ENCODE measurements at regions not wholly inside any gene's neighbourhood (a gene's known extent, or its start where the extent isn't known, plus 50 kb on each side); places are given as distances from the start of the nearest gene placed in this dataset.

GRCh38 chr13:106821979-106822378 lies 254.0 kb upstream of the ARGLU1 start:
- H3K9me1 ChIP-seq (replicated peaks; ENCODE audit: control insufficient read depth, extremely low read depth, insufficient read depth, low read length), result no peaks in the 10 kb centered on the region
- no peak overlapping the region for H3K4me2 ChIP-seq (ENCODE audit: insufficient read depth, low read length)
- no peaks in the 10 kb centered on the region for H3K27me3 ChIP-seq (ENCODE audit: control insufficient read depth in 2 of 2, insufficient read depth in 2 of 2, low read length in 2 of 2)
- H3K9me3 ChIP-seq (replicated peaks; ENCODE audit: control insufficient read depth, insufficient read depth, low read length), result no peaks in the 10 kb centered on the region
- no peak overlapping the region for H2AFZ ChIP-seq (ENCODE audit: low read depth, low read length)
- H3K27ac ChIP-seq (ENCODE audit: insufficient read depth, low read depth, low read length), result no peak overlapping the region
- TF ChIP-seq JUN (IDR thresholded peaks at IDR 0.05; ENCODE audit: borderline replicate concordance, insufficient read depth, insufficient read length, low read depth), result no peak
- TF ChIP-seq POLR2A (IDR thresholded peaks at IDR 0.05; ENCODE audit: low read depth, low read length), result no peak
- TF ChIP-seq POLR2AphosphoS5 (IDR thresholded peaks at IDR 0.05; ENCODE audit: insufficient read depth, low read depth, low read length), result no peak
- no peak for TF ChIP-seq CTCF (IDR thresholded peaks at IDR 0.05; ENCODE audit: extremely low read depth in 1 of 2, insufficient read depth in 1 of 2, low read depth in 1 of 2, low read length in 2 of 2)
- no peak for TF ChIP-seq GATA2 (IDR thresholded peaks at IDR 0.05; ENCODE audit: insufficient read depth, insufficient read length, low read depth, low read length)
- TF ChIP-seq EZH2 (IDR thresholded peaks at IDR 0.05; ENCODE audit: borderline replicate concordance, low read depth, low read length, severe bottlenecking), result no peak
- TF ChIP-seq MYC (IDR thresholded peaks at IDR 0.05; ENCODE audit: low read depth, low read length), result no peak
- no peak for TF ChIP-seq MAX (IDR thresholded peaks at IDR 0.05; ENCODE audit: insufficient read depth, insufficient read length)
- TF ChIP-seq FOS (IDR thresholded peaks at IDR 0.05; ENCODE audit: borderline replicate concordance, insufficient read depth, low read length), result no peak
- BruUV-seq (replicated peaks), result no TSS peak
- intact Hi-C loops (cut with micrococcal nuclease) (no loop called here), dilution Hi-C loops (cut with MboI; ENCODE audit: extremely low pct_ligation_motif_present, low sequenced_read_pairs) (no loop called here)
- CTCF ChIA-PET, result no interaction called here
- H4K20me1 ChIP-seq (replicated peaks; ENCODE audit: control insufficient read depth, extremely low read depth, insufficient read depth, low read length), result no peaks in the 10 kb centered on the region
- no peak overlapping the region for H3K4me3 ChIP-seq (replicated peaks in 1 of 3; ENCODE audit: insufficient read depth in 1 of 3, low read depth in 1 of 3, low read length in 3 of 3)
- H3K4me1 ChIP-seq (ENCODE audit: control insufficient read depth, extremely low read depth, insufficient read depth, low read length), result no peaks in the 10 kb centered on the region
- FAIRE-seq (no peak), DNase-seq (ENCODE audit: low read depth, low spot score) (no peak)
- POLR2A ChIA-PET, result no interaction called here
- H3K9ac ChIP-seq (replicated peaks; ENCODE audit: extremely low read depth, insufficient read depth, low read length), result no peak overlapping the region
- no peaks in the 10 kb centered on the region for H3K79me2 ChIP-seq (ENCODE audit: control insufficient read depth, insufficient read depth, low read length)
- H3K36me3 ChIP-seq (ENCODE audit: control insufficient read depth in 2 of 2, extremely low read depth in 1 of 2, insufficient read depth in 2 of 2, low read length in 2 of 2), result no peaks in the 10 kb centered on the region
